ENCODE measurements at regions not wholly inside any gene's neighbourhood (a gene's known extent, or its start where the extent isn't known, plus 50 kb on each side); places are given as distances from the start of the nearest gene placed in this dataset.

DNA sequence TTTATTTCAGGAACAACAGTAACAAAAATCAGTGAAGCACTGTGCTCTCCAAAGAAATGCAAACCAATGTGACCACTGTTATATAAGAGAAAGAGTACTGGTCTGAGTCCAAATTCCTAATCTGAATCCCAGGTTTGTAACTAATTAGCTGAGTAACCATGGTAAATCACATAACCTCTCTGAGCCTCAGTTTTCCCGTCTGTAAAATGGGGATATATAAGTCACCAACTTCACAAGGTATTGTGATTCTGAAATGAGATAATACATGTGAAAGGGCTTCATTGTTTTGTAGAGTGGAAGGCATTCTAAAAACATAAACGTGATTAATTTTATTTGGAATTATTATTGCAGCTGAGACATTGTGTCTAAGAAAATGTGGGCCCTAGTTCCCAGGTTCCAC lies 91.3 kb upstream of the YPEL5 start:
- TF ChIP-seq POLR2AphosphoS5 (IDR thresholded peaks at IDR 0.05; ENCODE audit: low read depth) (no peak), GABPA (IDR thresholded peaks at IDR 0.05; ENCODE audit: low read depth) (no peak), SPI1 (IDR thresholded peaks at IDR 0.05; ENCODE audit: borderline replicate concordance, low read depth) (no peak)
- TF ChIP-seq, protein P1, sequence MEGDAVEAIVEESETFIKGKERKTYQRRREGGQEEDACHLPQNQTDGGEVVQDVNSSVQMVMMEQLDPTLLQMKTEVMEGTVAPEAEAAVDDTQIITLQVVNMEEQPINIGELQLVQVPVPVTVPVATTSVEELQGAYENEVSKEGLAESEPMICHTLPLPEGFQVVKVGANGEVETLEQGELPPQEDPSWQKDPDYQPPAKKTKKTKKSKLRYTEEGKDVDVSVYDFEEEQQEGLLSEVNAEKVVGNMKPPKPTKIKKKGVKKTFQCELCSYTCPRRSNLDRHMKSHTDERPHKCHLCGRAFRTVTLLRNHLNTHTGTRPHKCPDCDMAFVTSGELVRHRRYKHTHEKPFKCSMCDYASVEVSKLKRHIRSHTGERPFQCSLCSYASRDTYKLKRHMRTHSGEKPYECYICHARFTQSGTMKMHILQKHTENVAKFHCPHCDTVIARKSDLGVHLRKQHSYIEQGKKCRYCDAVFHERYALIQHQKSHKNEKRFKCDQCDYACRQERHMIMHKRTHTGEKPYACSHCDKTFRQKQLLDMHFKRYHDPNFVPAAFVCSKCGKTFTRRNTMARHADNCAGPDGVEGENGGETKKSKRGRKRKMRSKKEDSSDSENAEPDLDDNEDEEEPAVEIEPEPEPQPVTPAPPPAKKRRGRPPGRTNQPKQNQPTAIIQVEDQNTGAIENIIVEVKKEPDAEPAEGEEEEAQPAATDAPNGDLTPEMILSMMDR (IDR thresholded peaks at IDR 0.05; ENCODE audit: insufficient read depth, low read length), result no peak
- TF ChIP-seq, protein P2, sequence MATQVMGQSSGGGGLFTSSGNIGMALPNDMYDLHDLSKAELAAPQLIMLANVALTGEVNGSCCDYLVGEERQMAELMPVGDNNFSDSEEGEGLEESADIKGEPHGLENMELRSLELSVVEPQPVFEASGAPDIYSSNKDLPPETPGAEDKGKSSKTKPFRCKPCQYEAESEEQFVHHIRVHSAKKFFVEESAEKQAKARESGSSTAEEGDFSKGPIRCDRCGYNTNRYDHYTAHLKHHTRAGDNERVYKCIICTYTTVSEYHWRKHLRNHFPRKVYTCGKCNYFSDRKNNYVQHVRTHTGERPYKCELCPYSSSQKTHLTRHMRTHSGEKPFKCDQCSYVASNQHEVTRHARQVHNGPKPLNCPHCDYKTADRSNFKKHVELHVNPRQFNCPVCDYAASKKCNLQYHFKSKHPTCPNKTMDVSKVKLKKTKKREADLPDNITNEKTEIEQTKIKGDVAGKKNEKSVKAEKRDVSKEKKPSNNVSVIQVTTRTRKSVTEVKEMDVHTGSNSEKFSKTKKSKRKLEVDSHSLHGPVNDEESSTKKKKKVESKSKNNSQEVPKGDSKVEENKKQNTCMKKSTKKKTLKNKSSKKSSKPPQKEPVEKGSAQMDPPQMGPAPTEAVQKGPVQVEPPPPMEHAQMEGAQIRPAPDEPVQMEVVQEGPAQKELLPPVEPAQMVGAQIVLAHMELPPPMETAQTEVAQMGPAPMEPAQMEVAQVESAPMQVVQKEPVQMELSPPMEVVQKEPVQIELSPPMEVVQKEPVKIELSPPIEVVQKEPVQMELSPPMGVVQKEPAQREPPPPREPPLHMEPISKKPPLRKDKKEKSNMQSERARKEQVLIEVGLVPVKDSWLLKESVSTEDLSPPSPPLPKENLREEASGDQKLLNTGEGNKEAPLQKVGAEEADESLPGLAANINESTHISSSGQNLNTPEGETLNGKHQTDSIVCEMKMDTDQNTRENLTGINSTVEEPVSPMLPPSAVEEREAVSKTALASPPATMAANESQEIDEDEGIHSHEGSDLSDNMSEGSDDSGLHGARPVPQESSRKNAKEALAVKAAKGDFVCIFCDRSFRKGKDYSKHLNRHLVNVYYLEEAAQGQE (IDR thresholded peaks at IDR 0.05; ENCODE audit: insufficient replicate concordance, low read depth), result no peak
